Adrenal gland (tissue), 9 donors: ENCODE measurements at regions not wholly inside any gene's neighbourhood (a gene's known extent, or its start where the extent isn't known, plus 50 kb on each side); places are given as distances from the start of the nearest gene placed in this dataset.

ENCODE experiments used
- DNase-seq, 7 donors: peaks; one replicate each; pipeline ENCODE4 v3.0.0-alpha.2; 2019 to 2020
- H3K27ac ChIP-seq, 5 donors: fragments of 200-600 bp; sonication (generic) in 4 of 5; 1 replicate in 3 of 5; 2 replicates in 2 of 5; pipeline versions ENCODE4 v1.5.1 to v1.8.0; 2016 to 2020; ENCODE audit warnings: mild to moderate bottlenecking in 1 of 5
- H3K27me3 ChIP-seq: fragments of 200-600 bp; 2 replicates; pipeline ENCODE4 v1.8.0; 2021
- H3K36me3 ChIP-seq, 2 donors: fragments of 200-600 bp; replicated peaks in 1 of 2; 1 replicate in 1 of 2; 2 replicates in 1 of 2; pipeline versions ENCODE4 v1.5.1 to v1.8.0; 2018 to 2022
- H3K4me1 ChIP-seq, 2 donors: fragments of 200-600 bp; replicated peaks in 1 of 2; 1 replicate in 1 of 2; 2 replicates in 1 of 2; pipeline versions ENCODE4 v1.5.1 to v1.8.0; 2018 to 2021
- H3K4me3 ChIP-seq, 4 donors: fragments of 200-600 bp; sonication (generic) in 3 of 4; one replicate each; pipeline ENCODE4 v1.5.1; 2016 to 2018
- H3K9me3 ChIP-seq, 3 donors: fragments of 200-600 bp; sonication (generic) in 1 of 3; replicated peaks in 1 of 3; 1 replicate in 2 of 3; 2 replicates in 1 of 3; pipeline versions ENCODE4 v1.5.1 to v1.8.0; 2016 to 2021
- CTCF ChIP-seq, 6 experiments: fragments of 450-650 bp in 4 of 6; fragments of 200-600 bp in 2 of 6; sonication (generic) in 1 of 6; IDR thresholded peaks; 1 replicate in 5 of 6; 2 replicates in 1 of 6; pipeline versions ENCODE4 v1.5.1 to v1.8.0; 2016 to 2021; ENCODE audit warnings: antibody characterized with exemption in 6 of 6, mild to moderate bottlenecking in 2 of 6, moderate library complexity in 1 of 6
- POLR2A ChIP-seq, 2 donors: fragments of 450-650 bp; IDR thresholded peaks; one replicate each; pipeline ENCODE4 v1.6.1; 2017; ENCODE audit warnings: antibody characterized with exemption in 2 of 2, mild to moderate bottlenecking in 2 of 2, moderate library complexity in 1 of 2
- WGBS, 4 donors: extraction: QIAGEN DNeasy Blood & Tissue Kit in 2 of 4; methylation state at CpG; one replicate each; pipeline versions ENCODE4 v1.1.5 to v1.1.7; 2013 to 2017; 5-methylcytosine and 5-hydroxymethylcytosine counted together
- intact Hi-C, 2 donors: fragments of 100-400 bp; cut with DNase I; formaldehyde crosslinking; loops; one replicate each; pipeline versions ENCODE4 v1.14.1 to v1.15.0; 2022 to 2023
- donor health status: healthy with polysubstance abuse.
- donor health status: Bipolar disorder and iron deficiency.
- donor health status: DM: yes; HTN: yes; CAD: no.
- donor health status: DM: no; HTN: no; CAD: no.
- donor health status: DM: no; HTN: no; CAD: no.

DNA sequence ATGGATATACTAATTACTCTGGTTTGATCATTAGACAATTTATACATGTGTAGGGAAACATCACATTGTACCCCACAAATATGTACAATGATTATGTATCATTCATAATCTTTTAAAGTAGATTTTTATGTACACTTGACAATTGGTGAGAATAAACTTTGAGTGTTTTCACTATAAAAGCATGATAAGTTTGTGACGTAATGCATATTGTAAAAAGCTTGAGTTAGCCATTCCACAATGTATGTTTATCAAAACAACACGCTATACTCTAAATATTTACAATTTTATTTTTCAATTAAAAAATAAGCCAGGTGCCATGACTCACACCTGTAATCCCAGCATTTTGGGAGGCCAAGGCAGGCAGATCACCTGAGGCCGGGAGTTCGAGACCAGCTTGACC is 360.1 kb upstream of the ITGA1 start:
- no peaks in the 10 kb centered on the region for H3K4me1 ChIP-seq
- H3K27me3 ChIP-seq = no peaks in the 10 kb centered on the region
- DNase-seq = no peak
- H3K27ac ChIP-seq = no peak overlapping the region
- intact Hi-C loops = no loop called here
- no peaks in the 10 kb centered on the region for H3K9me3 ChIP-seq
- H3K36me3 ChIP-seq = no peaks in the 10 kb centered on the region
- H3K4me3 ChIP-seq = no peak overlapping the region
- no peak for TF ChIP-seq CTCF (IDR thresholded peaks at IDR 0.05)
- no peak for TF ChIP-seq POLR2A (IDR thresholded peaks at IDR 0.05)
- 88 to 94% (median 93%) methylated on average over 4 of the region's 4 CpGs for WGBS, 4 donors

- Histone ChIP-seq H3K27ac (no peak overlapping the region), H3K4me1 (no peaks in the 10 kb centered on the region), H3K4me3 (no peak overlapping the region), H3K36me3 (no peaks in the 10 kb centered on the region), H3K27me3 (no peaks in the 10 kb centered on the region), H3K9me3 (no peaks in the 10 kb centered on the region)
- WGBS, 4 donors = 87 to 97% (median 90%) methylated on average over 3 of the region's 3 CpGs
- TF ChIP-seq POLR2A (IDR thresholded peaks at IDR 0.05) (no peak), CTCF (IDR thresholded peaks at IDR 0.05) (no peak)
- DNase-seq = no peak
- intact Hi-C loops = no loop called here
These were observed 358.7 kb upstream of the ITGA1 start for GRCh38 chr5:52428977-52429489.

- Histone ChIP-seq H3K4me3 (no peak overlapping the region), H3K9me3 (no peaks in the 10 kb centered on the region), H3K27me3 (no peaks in the 10 kb centered on the region), H3K4me1 (no peaks in the 10 kb centered on the region), H3K27ac (no peak overlapping the region), H3K36me3 (no peaks in the 10 kb centered on the region)
- WGBS, 4 donors = 77 to 100% (median 81%) methylated on average over 1 of the region's 1 CpG
- DNase-seq = no peak
- no peak for TF ChIP-seq POLR2A (IDR thresholded peaks at IDR 0.05)
- no peak for TF ChIP-seq CTCF (IDR thresholded peaks at IDR 0.05)
- intact Hi-C loops = no loop called here
These were observed 345.9 kb upstream of the ITGA1 start for GRCh38 chr5:52441768-52442167.

GRCh38 chr5:52443187-52443586 is 344.5 kb upstream of the ITGA1 start:
- Histone ChIP-seq H3K4me1 (no peaks in the 10 kb centered on the region), H3K27me3 (no peaks in the 10 kb centered on the region)
- 91 to 94% (median 92%) methylated on average over 2 to 3 of the region's 3 CpGs for WGBS, 4 donors

More at GRCh38 chr5:52443187-52443586, 344.5 kb upstream of the ITGA1 start:
- Histone ChIP-seq H3K4me3 (no peak overlapping the region), H3K36me3 (no peaks in the 10 kb centered on the region), H3K27ac (no peak overlapping the region), H3K9me3 (no peaks in the 10 kb centered on the region)
- DNase-seq = no peak
- intact Hi-C loops = no loop called here
- TF ChIP-seq POLR2A (IDR thresholded peaks at IDR 0.05) (no peak), CTCF (IDR thresholded peaks at IDR 0.05) (no peak)
